A549 (cell line): ENCODE measurements at regions not wholly inside any gene's neighbourhood (a gene's known extent, or its start where the extent isn't known, plus 50 kb on each side); places are given as distances from the start of the nearest gene placed in this dataset.
A peak's percentile ranks its signal among the peaks of the same experiment; 100 is the strongest.

ENCODE experiments used
- ATAC-seq, 2 experiments: fragments of 200-7000 bp in 1 of 2; fragments of >200 bp in 1 of 2; cut with Nextera tagmentation in 1 of 2; cut with Tn5 transposase in 1 of 2; 3 replicates each; pipeline versions ENCODE4 v1.8.0 to v1.9.1; 2018 to 2020; ENCODE audit warnings: mild to moderate bottlenecking in 1 of 2, moderate library complexity in 1 of 2
- CTCF ChIA-PET: fragments of 300-600 bp; sonication (Branson Sonifier 250); formaldehyde crosslinking; extraction: SDS; loops from one replicate; lab custom pipeline; 2021; ENCODE audit warnings: antibody characterized with exemption, inconsistent platforms; lab: Yijun Ruan, JAX
- POLR2A ChIA-PET: fragments of 350-600 bp; formaldehyde crosslinking; extraction: SDS; loops from one replicate; lab custom pipeline; 2021; ENCODE audit warnings: antibody characterized with exemption, inconsistent platforms; lab: Yijun Ruan, JAX
- DNase-seq, 2 experiments: peaks; one replicate each; pipeline versions ENCODE4 v3.0.0 to v3.0.0-alpha.2; 2011 to 2016; ENCODE audit warnings: low read depth in 1 of 2, low spot score in 1 of 2
- FAIRE-seq: peaks from 2 replicates; lab custom pipeline; 2011; peaks lifted over from hg19 to GRCh38; lab: Jason Lieb, UNC
- H3K27ac ChIP-seq, 2 experiments: fragments of >200 bp; sonication (Bioruptor Twin); formaldehyde crosslinking; 3 replicates each; pipeline ENCODE4 v1.5.1; 2016 to 2017
- H3K4me1 ChIP-seq: fragments of >200 bp; sonication (Bioruptor Twin); formaldehyde crosslinking; 3 replicates; pipeline ENCODE4 v1.6.1; 2016
- H3K4me2 ChIP-seq: fragments of >200 bp; sonication (Bioruptor Twin); formaldehyde crosslinking; 3 replicates; pipeline ENCODE4 v1.6.1; 2016
- H3K4me3 ChIP-seq: fragments of >200 bp; sonication (Bioruptor Twin); formaldehyde crosslinking; 3 replicates; pipeline ENCODE4 v1.5.1; 2016
- H3K9me3 ChIP-seq: fragments of >200 bp; sonication (Bioruptor Twin); formaldehyde crosslinking; 3 replicates; pipeline ENCODE4 v1.6.1; 2016
- BHLHE40 ChIP-seq: IDR thresholded peaks from 2 replicates; pipeline ENCODE4 v1.6.1; 2012; ENCODE audit warnings: low read depth, low read length, inconsistent platforms
- CBX2 ChIP-seq: fragments of 200-600 bp; sonication (generic); IDR thresholded peaks from 2 replicates; pipeline ENCODE4 v1.6.1; 2016; ENCODE audit warnings: low read depth, mild to moderate bottlenecking, borderline replicate concordance
- CBX8 ChIP-seq: fragments of 200-600 bp; sonication (generic); IDR thresholded peaks from 2 replicates; pipeline ENCODE4 v1.6.1; 2016
- CEBPB ChIP-seq, 2 experiments: fragments of >200 bp in 1 of 2; sonication (Bioruptor Twin) in 1 of 2; formaldehyde crosslinking in 1 of 2; IDR thresholded peaks; 2 replicates each; pipeline ENCODE4 v1.6.1; 2012 to 2016
- CHD2 ChIP-seq: fragments of 150-350 bp; IDR thresholded peaks from 2 replicates; pipeline ENCODE4 v1.6.1; 2014; ENCODE audit warnings: low read length; ENCODE audit not compliant: partially characterized antibody
- EHF ChIP-seq: fragments of 250-450 bp; sonication (Bioruptor Pico); IDR thresholded peaks from 2 replicates; pipeline ENCODE4 v1.5.0; 2020; ENCODE audit warnings: mild to moderate bottlenecking
- EP300 ChIP-seq, 2 experiments: fragments of >200 bp; sonication (Bioruptor Twin); formaldehyde crosslinking; IDR thresholded peaks; 2 replicates in 1 of 2; 3 replicates in 1 of 2; pipeline ENCODE4 v1.6.1; 2016 to 2017
- GATA3 ChIP-seq: IDR thresholded peaks from 2 replicates; pipeline ENCODE4 v1.6.1; 2012; ENCODE audit warnings: borderline replicate concordance
- HEYL ChIP-seq: fragments of 250-450 bp; sonication (Bioruptor Pico); IDR thresholded peaks from 2 replicates; pipeline ENCODE4 v1.8.0; 2021; ENCODE audit warnings: mild to moderate bottlenecking, moderate library complexity
- KDM1A ChIP-seq: fragments of 200-600 bp; sonication (generic); IDR thresholded peaks from 2 replicates; pipeline ENCODE4 v1.6.1; 2016; ENCODE audit warnings: low read depth, mild to moderate bottlenecking
- KDM5A ChIP-seq: fragments of 200-600 bp; sonication (generic); IDR thresholded peaks from 2 replicates; pipeline ENCODE4 v1.6.1; 2016; ENCODE audit warnings: antibody characterized with exemption, mild to moderate bottlenecking
- MAFK ChIP-seq: fragments of 450-650 bp; IDR thresholded peaks from 2 replicates; pipeline ENCODE4 v1.6.1; 2014; ENCODE audit not compliant: partially characterized antibody
- MAZ ChIP-seq: fragments of 150-350 bp; IDR thresholded peaks from 2 replicates; pipeline ENCODE4 v1.6.1; 2014; ENCODE audit warnings: antibody characterized with exemption, low read depth, low read length, borderline replicate concordance
- MYC ChIP-seq: IDR thresholded peaks from 2 replicates; pipeline ENCODE4 v1.6.1; 2012; ENCODE audit warnings: mild to moderate bottlenecking, inconsistent platforms, low read length, improper control_type of control experiment, borderline replicate concordance
- NFE2L2 ChIP-seq: fragments of 150-350 bp; conservative IDR thresholded peaks from 2 replicates; pipeline ENCODE4 v1.6.1; 2014; ENCODE audit warnings: low read length
- NPAS2 ChIP-seq: fragments of 250-450 bp; sonication (Bioruptor Pico); IDR thresholded peaks from 2 replicates; pipeline ENCODE4 v1.8.0; 2022; ENCODE audit warnings: mild to moderate bottlenecking, moderate library complexity, borderline replicate concordance
- PBX3 ChIP-seq: IDR thresholded peaks from 2 replicates; pipeline ENCODE4 v1.6.1; 2012
- PHF8 ChIP-seq: fragments of 200-600 bp; sonication (generic); IDR thresholded peaks from 2 replicates; pipeline ENCODE4 v1.6.1; 2016; ENCODE audit warnings: low read depth, mild to moderate bottlenecking, antibody characterized with exemption, moderate library complexity, borderline replicate concordance
- POLR2AphosphoS2 ChIP-seq: conservative IDR thresholded peaks from 2 replicates; pipeline ENCODE4 v1.6.1; 2012; ENCODE audit warnings: low read length, improper control_type of control experiment, inconsistent platforms
- RAD21 ChIP-seq, 2 experiments: fragments of >200 bp in 1 of 2; sonication (Bioruptor Twin) in 1 of 2; formaldehyde crosslinking in 1 of 2; IDR thresholded peaks in 1 of 2; conservative IDR thresholded peaks in 1 of 2; 2 replicates in 1 of 2; 3 replicates in 1 of 2; pipeline ENCODE4 v1.6.1; 2012 to 2018; ENCODE audit warnings: inconsistent platforms in 1 of 2
- RARB ChIP-seq: fragments of 250-450 bp; sonication (Bioruptor Pico); IDR thresholded peaks from 2 replicates; pipeline ENCODE4 v1.8.0; 2021; ENCODE audit warnings: mild to moderate bottlenecking, moderate library complexity
- RCOR1 ChIP-seq: fragments of 150-350 bp; IDR thresholded peaks from 2 replicates; pipeline ENCODE4 v1.6.1; 2014; ENCODE audit warnings: antibody characterized with exemption, low read length, low read depth
- RFX5 ChIP-seq: fragments of 450-650 bp; IDR thresholded peaks from 2 replicates; pipeline ENCODE4 v1.7.1; 2014; ENCODE audit warnings: antibody characterized with exemption, mild to moderate bottlenecking, moderate library complexity
- USF2 ChIP-seq: fragments of 450-650 bp; IDR thresholded peaks from 2 replicates; pipeline ENCODE4 v1.6.1; 2014; ENCODE audit warnings: antibody characterized with exemption
- ZFP36 ChIP-seq: fragments of 450-650 bp; IDR thresholded peaks from 2 replicates; pipeline ENCODE4 v1.6.1; 2014; ENCODE audit warnings: borderline replicate concordance; ENCODE audit not compliant: partially characterized antibody
- ZNF302 ChIP-seq: fragments of 250-450 bp; sonication (Bioruptor Pico); IDR thresholded peaks from 2 replicates; pipeline ENCODE4 v1.9.0; 2021; ENCODE audit warnings: inconsistent platforms, mild to moderate bottlenecking, moderate library complexity
- ZSCAN20 ChIP-seq: fragments of 250-450 bp; sonication (Bioruptor Pico); IDR thresholded peaks from 2 replicates; pipeline ENCODE4 v1.8.0; 2022; ENCODE audit warnings: mild to moderate bottlenecking, moderate library complexity
- WGBS: methylation state at CpG from one replicate; pipeline ENCODE4 v1.1.6; 2017; ENCODE audit errors: missing lambda C conversion rate; 5-methylcytosine and 5-hydroxymethylcytosine counted together
- TF ChIP-seq, protein P1 (sequence below): fragments of 250-450 bp; sonication (Bioruptor Pico); IDR thresholded peaks from 2 replicates; pipeline ENCODE4 v1.5.0; 2021; ENCODE audit warnings: mild to moderate bottlenecking, moderate library complexity, borderline replicate concordance

- POLR2A ChIA-PET, result no interaction called here
- WGBS, result 7% methylated on average over 1 of the region's 1 CpG
Observed at GRCh38 chr21:31529406-31529805, 130.1 kb upstream of the SOD1 start.

GRCh38 chr21:31526040-31526439, 133.5 kb upstream of the SOD1 start:
- DNase-seq, result peak; percentile 14 to 15
- Histone ChIP-seq H3K9me3 (no peaks in the 10 kb centered on the region), H3K4me1 (0 out of 3 replicates have a peak, but pooled peaks cover 1% of the 10 kb centered on the region), H3K27ac (no peak overlapping the region), H3K4me3 (no peak overlapping the region), H3K4me2 (no peak overlapping the region; the same call in 2 of the 3 replicates)
- 60% methylated on average over 4 of the region's 4 CpGs for WGBS
- no peak for ATAC-seq
- ChIA-PET CTCF (no interaction called here), POLR2A (no interaction called here)
- FAIRE-seq, result no peak
- TF ChIP-seq EHF (CRISPR knock-in tag), result no peak
- TF ChIP-seq CBX8, result no peak
- no peak for TF ChIP-seq MAZ
- TF ChIP-seq, protein P1, sequence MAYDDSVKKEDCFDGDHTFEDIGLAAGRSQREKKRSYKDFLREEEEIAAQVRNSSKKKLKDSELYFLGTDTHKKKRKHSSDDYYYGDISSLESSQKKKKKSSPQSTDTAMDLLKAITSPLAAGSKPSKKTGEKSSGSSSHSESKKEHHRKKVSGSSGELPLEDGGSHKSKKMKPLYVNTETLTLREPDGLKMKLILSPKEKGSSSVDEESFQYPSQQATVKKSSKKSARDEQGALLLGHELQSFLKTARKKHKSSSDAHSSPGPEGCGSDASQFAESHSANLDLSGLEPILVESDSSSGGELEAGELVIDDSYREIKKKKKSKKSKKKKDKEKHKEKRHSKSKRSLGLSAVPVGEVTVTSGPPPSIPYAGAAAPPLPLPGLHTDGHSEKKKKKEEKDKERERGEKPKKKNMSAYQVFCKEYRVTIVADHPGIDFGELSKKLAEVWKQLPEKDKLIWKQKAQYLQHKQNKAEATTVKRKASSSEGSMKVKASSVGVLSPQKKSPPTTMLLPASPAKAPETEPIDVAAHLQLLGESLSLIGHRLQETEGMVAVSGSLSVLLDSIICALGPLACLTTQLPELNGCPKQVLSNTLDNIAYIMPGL (CRISPR knock-in tag), result no peak
- no peak for TF ChIP-seq USF2
- no peak for TF ChIP-seq NFE2L2
- TF ChIP-seq RCOR1, result no peak
- no peak for TF ChIP-seq POLR2AphosphoS2
- no peak for TF ChIP-seq MYC
- TF ChIP-seq RARB (CRISPR knock-in tag), result no peak
- no peak for TF ChIP-seq GATA3
- TF ChIP-seq HEYL (CRISPR knock-in tag), result no peak
- TF ChIP-seq RAD21 (conservative IDR thresholded peaks at IDR 0.05 in 1 of 2, IDR thresholded peaks at IDR 0.05 in 1 of 2), result no peak
- no peak for TF ChIP-seq NPAS2
- TF ChIP-seq PHF8, result no peak
- no peak for TF ChIP-seq CHD2

More at GRCh38 chr21:31529406-31529805, 130.1 kb upstream of the SOD1 start:
- ATAC-seq, result no peak
- H3K9me3 ChIP-seq, result no peaks in the 10 kb centered on the region
- H3K4me2 ChIP-seq, result no peak overlapping the region
- no peak overlapping the region for H3K4me3 ChIP-seq
- TF ChIP-seq PBX3 (no peak), ZNF302 (CRISPR knock-in tag) (no peak), BHLHE40 (no peak)
- TF ChIP-seq, all 56 proteins: peak for 0
- 0 out of 3 replicates have a peak, but pooled peaks cover 4% of the 10 kb centered on the region for H3K4me1 ChIP-seq
- CTCF ChIA-PET, result no interaction called here
- FAIRE-seq, result no peak
- DNase-seq, result no peak
- no peak overlapping the region for H3K27ac ChIP-seq

- peak in 1 of 2 experiments; percentile 42; a peak in 1 of 6 replicates for ATAC-seq
- no peak for FAIRE-seq
- no peak for TF ChIP-seq CBX8
- no peak for TF ChIP-seq CEBPB (IDR thresholded peaks at IDR 0.05)
- TF ChIP-seq USF2, result no peak
- TF ChIP-seq KDM5A, result no peak
- no peak for TF ChIP-seq EP300 (IDR thresholded peaks at IDR 0.05)
- TF ChIP-seq PBX3, result no peak
- no peak for TF ChIP-seq RARB (CRISPR knock-in tag)
- TF ChIP-seq CHD2, result no peak
- TF ChIP-seq RFX5, result no peak
- no peak for TF ChIP-seq ZSCAN20 (CRISPR knock-in tag)
- TF ChIP-seq KDM1A, result no peak
- TF ChIP-seq ZFP36, result no peak
- TF ChIP-seq MAFK, result no peak
- TF ChIP-seq PHF8, result no peak
- TF ChIP-seq CBX2, result no peak
- ChIA-PET POLR2A (no interaction called here), CTCF (interaction anchor here (0.6 kb wide), 1 partner anchor 50 kb away, joined by 5 read pairs; no protein-coding TSS in a partner anchor)
- no peak overlapping the region for H3K27ac ChIP-seq
- H3K9me3 ChIP-seq, result no peaks in the 10 kb centered on the region
- DNase-seq, result peak in 1 of 2 experiments; percentile 19
- H3K4me3 ChIP-seq, result no peak overlapping the region
- 40% methylated on average over 4 of the region's 4 CpGs for WGBS
- no peak overlapping the region for H3K4me2 ChIP-seq
- no peaks in the 10 kb centered on the region for H3K4me1 ChIP-seq
Observed at GRCh38 chr21:31524140-31524539, 135.4 kb upstream of the SOD1 start.
